HG02623 (cell line): ENCODE measurements at regions not wholly inside any gene's neighbourhood (a gene's known extent, or its start where the extent isn't known, plus 50 kb on each side); places are given as distances from the start of the nearest gene placed in this dataset.
A peak's percentile ranks its signal among the peaks of the same experiment; 100 is the strongest.

Experiments used
- ATAC-seq: cut with Tn5 transposase; IDR thresholded peaks from one replicate; pipeline ENCODE4 v1.9.1; 2021; ENCODE audit warnings: moderate library complexity; ENCODE audit not compliant: unreplicated experiment

DNA sequence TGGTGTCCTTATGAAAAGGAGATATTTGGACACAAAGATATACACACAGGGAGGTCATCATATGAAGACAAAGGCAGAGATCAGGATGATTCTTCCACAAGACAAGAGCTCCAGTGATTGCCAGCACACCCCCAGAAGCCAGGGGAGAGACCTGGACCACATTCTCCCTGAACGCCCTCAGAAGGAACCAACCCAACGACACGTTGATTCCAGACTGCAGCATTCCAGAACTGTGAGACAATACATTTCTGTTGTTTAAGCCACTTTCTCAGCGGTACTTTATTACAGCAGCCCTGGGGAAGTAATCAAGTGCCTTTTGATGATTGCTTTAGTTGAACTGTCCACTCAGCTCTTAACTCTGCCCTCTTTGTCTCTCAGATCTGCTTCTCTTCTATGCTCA, 285.5 kb upstream of the SMARCA2 start:
- ATAC-seq, result no peak

DNA sequence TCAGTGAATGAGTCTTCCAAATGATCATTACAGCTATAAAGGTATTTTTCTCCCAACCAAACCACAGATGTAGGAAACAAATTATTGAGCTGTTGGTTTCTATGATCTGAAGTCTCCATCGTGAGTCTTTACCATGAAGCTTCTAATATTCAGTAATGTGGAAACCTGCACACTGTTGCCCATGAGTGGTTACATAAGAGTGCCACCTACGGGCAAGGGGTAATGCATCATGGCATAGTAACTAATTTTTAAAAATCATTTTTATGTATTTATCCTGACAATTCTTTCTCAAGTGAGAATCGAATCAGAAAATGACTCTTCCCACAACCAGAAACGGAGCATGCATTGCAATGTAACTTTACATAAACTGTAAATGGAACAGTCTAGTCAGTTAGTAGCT, 282.5 kb upstream of the SMARCA2 start:
- ATAC-seq, result no peak

DNA sequence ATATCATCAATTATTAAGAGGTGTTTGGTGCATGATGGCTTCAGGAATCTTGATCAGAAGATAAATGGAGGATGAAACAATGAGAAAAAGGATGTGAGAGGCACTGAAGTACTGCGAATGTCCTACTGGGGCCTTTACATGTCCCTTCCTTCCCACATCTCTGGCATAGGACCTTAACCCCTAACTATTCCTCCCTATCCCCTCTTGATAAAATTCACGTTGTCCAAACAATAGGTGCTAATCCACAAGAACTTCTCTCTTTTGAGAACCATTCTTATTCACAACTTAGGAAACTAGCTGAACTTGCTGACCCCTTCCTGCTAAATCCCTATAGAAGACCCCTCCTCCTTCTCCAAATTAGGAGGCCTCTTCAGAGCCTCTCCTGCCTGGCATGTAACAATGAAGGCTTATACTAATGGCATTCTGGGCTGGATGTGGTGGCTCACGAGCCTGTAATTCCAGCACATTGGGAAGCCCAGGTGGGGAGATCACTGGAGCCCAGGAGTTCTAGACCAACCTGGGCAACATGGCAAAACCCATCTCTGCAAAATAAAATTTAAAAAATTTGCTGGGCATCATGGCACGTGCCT, 276.5 kb upstream of the SMARCA2 start:
- ATAC-seq, result no peak

DNA sequence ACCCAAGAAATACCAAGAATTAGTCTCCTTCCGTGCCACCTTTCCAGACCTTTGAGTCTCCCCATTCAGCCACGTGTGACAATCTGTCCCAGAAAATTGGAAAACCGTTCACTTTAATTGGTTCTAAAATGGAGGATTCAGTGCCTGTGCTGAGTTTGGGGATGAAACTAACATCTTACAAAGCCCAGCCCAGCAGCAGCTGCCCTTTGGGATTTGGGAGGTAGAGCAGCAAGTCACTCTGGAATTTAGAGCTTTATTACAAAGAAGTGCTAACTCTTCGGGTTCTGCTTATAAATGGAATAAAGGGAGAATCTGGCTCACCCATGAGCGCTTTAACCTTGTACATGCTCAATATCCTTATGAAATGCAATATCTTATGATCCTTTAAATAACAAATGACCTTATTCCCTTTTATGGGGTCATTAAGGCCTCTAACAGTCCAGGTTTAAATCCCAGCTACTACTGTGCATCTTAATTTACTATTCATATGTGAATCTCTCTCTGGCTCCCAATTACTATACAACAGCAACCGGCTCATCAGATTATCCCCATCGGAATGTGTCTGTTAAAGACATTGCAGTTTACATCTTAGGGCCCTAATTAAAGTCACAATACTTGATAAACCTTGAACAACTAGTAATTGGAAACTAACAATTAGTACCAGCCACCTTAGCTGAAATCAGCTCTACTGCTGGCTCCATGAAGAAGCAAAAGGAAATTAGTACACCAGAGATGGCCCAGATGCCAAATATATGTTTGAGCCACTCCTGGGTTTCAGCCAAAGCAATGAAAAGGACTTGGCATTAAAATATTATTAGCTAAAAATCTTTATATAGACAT, 271.8 kb upstream of the SMARCA2 start:
- ATAC-seq, result no peak

DNA sequence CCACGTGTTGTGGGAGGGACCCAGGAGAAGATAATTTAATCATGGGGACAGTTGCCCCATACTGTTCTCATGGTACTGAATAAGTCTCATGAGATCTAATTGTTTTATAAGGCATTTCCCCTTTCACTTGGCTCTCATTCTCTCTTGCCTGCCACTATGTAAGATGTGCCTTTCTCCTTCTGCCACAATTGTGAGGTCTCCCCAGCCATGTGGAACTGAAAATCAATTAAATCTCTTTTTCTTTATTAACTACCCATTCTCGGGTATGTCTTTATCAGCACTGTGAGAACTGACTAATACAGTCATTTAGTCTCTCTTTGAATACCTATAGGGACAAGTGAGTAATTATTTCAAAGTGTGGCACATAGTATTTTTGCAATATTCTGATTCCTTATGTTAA, 269.2 kb upstream of the SMARCA2 start:
- no peak for ATAC-seq

DNA sequence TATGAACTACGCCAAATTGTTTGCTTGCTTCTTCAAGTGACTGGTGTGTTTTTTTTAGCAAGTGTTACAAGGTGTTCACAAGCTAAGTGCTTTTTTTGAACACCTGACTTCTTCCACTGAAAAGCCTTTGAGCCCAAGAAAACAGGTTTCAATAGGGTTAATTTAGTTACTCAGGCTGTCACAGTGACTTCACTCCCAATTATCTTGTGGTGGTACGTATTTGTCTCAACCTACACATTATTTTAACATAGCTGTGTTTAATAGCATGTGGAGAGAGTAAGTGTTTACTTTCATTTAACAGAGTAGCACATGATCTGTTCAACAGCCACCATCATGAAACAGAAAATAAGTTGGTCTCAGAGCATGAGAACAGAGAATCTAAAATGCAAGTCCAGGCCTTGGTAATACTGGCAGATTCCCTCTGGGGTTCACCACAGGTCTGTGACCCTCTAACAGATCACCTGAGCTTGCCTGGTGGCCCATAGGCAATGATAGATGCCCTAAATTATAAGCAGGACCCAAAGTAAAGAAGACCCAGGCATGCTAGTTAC, 267.7 kb upstream of the SMARCA2 start:
- no peak for ATAC-seq

DNA sequence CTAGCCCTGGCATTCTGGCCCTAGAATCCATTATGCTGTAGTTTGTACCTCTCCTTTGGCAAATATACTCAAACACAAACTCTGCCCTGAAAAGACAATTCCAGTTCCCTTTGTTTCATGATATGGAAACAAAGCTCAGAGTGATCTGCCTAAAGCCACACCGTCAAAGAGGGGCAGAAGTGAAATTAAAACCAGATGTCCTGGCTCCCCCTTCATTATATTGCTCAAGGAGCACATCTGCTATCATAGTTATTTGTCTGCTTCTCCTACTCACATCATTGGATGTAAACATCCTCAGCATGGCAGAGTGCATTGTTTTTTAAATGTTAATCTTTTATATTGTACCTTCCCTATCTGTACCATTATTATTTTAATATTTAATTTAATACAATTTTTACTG, 266.7 kb upstream of the SMARCA2 start:
- no peak for ATAC-seq

DNA sequence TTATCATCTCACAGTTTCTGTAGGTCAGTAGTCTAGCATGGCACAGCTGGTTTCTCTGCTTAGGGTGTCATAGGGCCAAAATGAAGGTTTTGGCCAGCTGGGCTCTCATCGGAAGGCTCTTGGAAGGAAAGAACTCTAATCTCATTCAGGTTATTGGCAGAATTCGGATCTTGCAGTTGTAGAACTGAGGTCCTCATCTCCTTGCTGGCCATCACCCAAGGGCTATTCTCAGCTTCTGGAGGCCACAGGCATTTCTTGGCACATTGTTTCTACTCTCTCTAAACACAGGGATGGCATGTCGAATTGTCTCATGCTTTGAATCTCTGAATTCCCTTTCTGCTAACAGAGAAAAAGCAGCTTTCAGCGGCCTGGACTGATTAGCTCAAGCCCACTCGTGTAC, 258.0 kb upstream of the SMARCA2 start:
- no peak for ATAC-seq

DNA sequence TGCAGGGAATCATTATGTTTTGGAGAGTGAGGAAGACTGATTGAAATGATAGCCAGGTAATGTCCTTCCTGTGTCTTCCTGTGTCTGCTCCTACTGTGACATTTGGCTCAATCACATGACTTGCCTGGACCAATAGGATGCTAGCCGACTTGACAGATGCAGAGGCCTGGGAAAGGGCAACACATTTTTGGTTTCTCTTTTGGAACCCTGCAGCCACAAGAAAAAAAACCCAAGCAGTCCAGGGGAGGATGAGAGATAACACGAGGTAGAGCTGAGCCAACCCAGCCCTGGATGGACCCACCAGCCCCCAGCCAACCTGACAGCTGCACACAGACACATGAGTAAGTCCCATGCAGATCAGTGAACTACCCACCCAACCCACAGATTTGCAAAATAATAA, 256.1 kb upstream of the SMARCA2 start:
- peak; percentile 75 for ATAC-seq

DNA sequence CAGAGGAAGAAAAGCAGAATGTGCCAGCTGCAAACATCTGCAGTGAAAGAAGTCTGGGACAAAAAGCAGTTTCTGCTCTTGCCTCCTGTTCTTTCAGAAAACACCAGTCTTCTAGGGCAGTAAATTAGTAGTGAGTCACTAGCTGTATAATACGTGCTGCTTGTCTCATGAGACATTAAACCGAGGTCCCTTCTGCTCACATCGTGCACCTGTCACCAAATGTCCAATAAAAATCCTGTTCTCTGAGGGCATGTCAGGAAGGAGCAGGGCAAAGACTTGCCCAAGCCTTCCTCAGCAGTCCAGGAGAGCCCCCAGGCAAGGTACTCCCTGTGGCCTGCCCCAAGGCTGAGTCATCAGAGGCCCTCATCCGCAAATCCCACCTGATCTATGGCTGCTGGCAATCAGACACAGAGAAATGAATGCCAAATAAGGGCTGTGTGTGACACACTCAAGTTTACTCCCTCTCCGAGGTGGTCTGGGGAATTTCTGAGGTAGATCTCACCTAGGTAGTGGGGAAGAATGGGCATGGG, 255.3 kb upstream of the SMARCA2 start:
- ATAC-seq, result no peak

DNA sequence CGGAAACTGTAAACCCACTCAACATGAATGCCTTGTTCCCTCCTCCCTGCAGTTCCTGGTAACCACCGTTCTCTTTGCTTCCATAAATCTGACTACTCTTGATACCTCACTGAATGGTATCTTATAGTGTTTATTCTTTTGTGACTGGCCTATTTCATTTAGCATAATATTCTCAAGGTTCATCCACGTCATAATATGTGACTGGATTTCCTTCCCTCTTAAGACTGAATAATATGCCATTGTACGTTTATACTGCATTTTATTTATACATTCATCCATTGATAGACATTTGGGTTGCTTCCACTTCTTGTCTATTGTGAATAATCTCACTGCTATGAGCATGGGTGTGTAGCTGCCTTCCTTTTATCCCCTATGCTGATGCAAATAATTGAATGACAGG, 253.3 kb upstream of the SMARCA2 start:
- ATAC-seq, result no peak

DNA sequence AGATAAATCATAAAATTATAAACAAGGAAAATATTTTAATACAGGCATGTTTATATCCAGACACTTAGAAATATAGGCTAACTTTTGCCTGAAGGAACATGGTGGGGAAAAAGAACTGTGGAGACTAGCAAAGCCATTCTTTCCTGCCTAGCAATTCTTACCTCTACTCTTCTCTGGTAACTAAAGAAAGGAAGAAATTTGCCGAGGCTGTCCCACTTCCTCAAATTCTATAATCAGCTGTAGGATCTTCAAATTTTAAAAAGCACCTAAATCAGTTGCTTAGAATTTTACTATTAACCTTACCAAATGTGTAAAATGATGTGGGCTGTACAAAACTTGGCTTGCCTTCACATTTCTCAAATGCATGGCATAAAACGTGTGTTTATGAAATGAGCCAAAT, 249.1 kb upstream of the SMARCA2 start:
- ATAC-seq, result no peak

DNA sequence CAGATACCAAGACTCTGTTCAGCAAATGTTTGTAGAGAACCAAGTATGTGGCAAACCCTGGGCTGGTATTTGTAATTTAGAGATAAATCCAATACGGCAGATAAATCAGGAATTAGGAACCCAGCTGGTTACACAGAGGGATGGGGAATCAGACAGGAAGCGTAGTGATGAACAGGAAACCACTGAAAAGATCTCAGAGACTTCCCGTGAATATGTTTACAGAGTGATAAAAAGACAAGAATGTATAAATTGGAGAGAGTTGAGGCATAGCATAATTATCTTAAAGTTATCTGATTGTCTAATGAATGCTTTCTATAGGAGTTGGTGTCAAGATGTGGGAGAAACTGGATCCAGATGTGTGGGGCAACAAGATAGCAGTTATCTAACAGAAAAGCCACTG, 246.6 kb upstream of the SMARCA2 start:
- ATAC-seq, result no peak

DNA sequence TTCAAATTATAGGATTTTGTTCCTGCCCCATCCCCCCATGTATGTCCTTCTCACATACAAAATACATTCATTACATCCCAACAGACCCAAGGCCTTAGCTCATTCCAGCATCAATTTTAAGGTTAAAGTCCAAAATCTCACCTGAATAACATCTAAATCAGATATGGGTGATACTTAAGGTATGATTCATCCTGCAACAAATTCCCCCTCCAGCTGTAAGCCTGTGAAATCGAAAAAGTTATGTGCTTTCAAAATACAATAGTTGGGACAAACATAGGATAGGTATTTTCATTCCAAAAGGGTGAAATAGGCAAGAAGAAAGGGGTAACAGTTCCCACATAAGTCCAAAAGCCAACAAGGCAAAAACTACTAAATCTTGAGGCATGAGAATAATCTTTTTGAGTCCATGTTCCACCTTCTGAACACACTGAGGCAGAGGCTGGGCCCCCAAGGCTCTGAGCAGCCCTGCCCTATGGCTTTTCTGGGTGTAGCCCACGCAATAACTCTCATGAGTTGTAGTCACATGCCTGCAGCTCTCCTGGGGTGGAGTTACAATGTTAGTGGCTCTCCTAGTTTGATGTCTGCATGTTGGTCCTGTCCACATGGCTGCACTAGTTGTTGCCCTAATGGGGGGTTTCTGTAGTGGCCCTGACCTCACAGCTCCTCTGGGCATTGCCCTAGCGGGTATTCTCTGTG, 243.9 kb upstream of the SMARCA2 start:
- ATAC-seq, result no peak

DNA sequence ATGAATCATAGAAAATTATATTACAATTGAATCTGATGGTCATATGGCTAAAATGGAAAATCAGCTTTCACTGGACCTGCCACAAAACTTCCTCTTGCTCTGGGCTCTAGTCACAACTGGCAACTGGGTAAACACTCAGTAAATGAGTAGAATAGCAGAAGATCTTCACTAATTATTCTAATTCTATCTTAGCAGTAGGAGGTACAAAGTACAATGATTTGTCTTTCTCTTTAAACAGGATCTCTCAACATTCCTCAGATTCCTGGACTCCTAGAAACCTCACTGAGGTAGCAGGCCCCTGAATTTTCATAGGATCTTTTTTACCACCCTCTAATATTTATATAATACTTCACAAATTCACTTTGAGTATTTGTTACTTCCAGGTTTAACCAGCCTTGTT, 239.9 kb upstream of the SMARCA2 start:
- no peak for ATAC-seq

DNA sequence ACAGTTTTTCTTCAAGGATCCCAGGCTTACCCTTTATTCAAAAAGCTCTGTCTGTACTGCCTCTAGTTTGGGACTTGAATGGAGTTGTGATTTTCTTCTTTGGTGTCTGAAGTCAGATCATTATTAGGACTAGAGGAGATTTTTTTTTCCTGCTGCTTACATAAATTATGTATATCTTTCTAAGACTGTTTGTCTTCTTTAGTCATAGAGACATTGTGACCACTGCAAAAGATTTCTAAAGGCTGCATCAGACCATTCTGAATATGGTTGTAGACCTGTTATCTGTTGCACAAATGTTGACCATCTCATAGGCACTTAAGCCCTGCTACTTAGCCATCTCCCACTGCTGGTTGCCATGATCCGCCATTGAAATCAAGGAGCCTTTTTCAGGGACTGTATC, 238.5 kb upstream of the SMARCA2 start:
- no peak for ATAC-seq

DNA sequence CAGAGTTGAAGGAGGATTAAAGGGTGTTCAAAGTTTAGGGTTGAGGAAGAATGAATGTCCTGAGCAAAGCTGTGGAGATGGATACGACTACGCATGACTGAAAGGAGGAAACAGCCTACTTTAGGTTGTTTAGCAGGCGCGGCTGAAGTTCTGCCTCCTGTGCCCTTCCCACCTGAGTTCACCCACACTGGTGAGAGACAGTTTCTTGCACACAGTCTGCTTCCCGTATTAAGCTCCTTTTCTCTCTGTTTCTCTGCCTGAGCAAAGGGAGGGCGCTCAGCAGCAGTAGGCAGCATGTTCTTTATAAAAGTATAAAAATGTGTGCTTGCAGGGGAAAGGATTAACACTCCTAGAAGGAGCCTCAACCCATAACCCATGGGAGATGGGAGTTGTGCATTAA, 224.0 kb upstream of the SMARCA2 start:
- no peak for ATAC-seq

DNA sequence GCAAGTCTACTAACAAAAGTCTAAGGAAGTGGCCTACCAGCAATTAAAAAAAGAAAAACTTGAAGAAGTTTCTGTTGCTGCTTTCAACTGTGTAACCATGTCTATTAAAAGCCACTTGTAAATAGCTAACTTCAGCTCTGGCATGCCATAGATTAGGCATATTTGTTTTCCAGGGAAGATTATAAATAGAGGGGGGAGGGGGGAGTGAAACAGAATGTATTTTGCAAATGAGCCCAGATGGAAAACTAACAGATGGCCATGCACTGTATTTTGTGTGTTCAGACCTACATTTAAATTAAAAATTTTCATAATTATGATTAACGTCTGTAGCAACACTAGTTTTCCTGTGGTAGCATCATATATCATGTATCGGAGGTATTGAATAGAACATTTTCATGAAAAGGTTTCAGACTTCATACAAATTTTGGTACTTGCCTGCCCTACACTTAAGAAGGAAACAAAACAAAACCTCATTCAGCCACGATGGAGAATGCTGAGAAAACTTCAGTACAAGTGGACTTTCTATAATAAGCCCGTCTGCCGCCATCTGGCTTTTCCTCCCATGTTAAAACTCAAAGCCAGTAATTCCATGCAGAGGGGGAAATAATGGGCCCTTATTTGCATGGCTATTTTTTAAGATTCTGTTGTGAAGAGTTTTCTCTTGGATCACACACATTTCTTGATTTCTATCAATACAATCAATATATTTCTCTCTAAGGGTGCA, 220.4 kb upstream of the SMARCA2 start:
- ATAC-seq, result no peak

DNA sequence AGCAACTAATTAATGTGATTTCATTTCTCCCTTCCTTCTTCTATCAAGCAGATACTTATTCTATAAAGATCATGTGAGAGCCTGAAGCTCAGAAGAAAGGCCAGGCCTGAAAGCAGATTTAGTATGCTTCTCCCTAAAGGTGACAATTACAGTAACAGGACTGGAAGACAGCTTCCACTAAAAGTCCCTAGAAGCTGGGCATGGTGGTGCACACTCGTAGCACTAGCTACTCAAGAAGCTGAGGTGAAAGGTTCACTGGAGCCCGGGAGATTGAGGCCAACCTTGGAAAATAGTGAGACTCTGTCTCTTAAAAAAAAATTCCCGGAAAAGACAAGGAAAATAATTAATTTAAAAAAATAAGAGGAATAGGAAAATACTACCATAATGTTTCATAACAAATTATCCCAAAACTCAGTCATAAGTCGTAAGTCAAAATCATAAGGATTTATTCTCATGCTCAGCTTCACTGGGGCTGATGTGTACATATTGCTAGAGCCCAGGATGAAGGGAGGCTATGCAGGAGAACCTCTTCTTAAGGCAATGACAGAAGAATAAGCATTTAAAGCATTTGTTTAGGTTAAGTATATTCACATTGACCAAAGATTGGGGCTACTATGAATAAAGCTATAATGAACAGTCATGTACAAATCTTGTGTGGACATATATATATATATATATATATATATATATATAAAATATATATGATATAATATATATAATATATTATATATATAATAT, 210.8 kb upstream of the SMARCA2 start:
- no peak for ATAC-seq

DNA sequence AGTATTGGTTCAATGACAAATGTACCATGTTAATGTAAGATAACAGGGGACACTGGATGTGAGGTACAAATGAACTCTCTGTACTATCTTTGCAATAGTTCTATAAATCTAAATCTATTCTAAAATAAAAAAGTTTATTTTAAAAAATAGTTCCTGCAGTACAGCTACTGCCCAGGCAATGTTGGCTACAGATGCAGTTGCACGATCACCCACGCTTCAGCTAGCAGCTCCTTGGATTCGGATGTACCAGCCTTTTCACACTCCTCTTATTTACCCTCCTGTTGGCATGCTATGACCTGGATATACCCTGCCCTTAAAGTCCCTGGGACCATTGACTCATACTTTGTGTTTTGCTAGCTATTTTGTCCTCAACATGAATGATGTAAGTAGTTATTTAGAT, 185.4 kb upstream of the SMARCA2 start:
- ATAC-seq, result no peak
